Transverse colon (tissue), 4 donors: ENCODE measurements at regions not wholly inside any gene's neighbourhood (a gene's known extent, or its start where the extent isn't known, plus 50 kb on each side); places are given as distances from the start of the nearest gene placed in this dataset.

Experiments used
- CTCF ChIP-seq, 5 experiments: fragments of 200-600 bp in 3 of 5; fragments of 450-650 bp in 2 of 5; sonication (generic) in 3 of 5; IDR thresholded peaks; 1 replicate in 2 of 5; 2 replicates in 3 of 5; pipeline ENCODE4 v1.5.1; 2016 to 2017; ENCODE audit warnings: antibody characterized with exemption in 5 of 5, inconsistent platforms in 3 of 5, mild to moderate bottlenecking in 2 of 5, moderate library complexity in 1 of 5
- POLR2AphosphoS5 ChIP-seq, 3 donors: sonication (generic); formaldehyde crosslinking; IDR thresholded peaks; one replicate each; pipeline ENCODE4 v1.6.1; 2016; ENCODE audit warnings: antibody characterized with exemption in 3 of 3

GRCh38 chr21:35423709-35424108 lies 374.6 kb upstream of the RUNX1 start:
- TF ChIP-seq CTCF (IDR thresholded peaks at IDR 0.05) (no peak), POLR2AphosphoS5 (IDR thresholded peaks at IDR 0.05) (no peak)
